ENCODE measurements at regions not wholly inside any gene's neighbourhood (a gene's known extent, or its start where the extent isn't known, plus 50 kb on each side); places are given as distances from the start of the nearest gene placed in this dataset.

GRCh38 chr1:232744847-232745246 lies 60.4 kb upstream of the MAP10 start:
- TF ChIP-seq CTCF (IDR thresholded peaks at IDR 0.05) (no peak), POLR2A (IDR thresholded peaks at IDR 0.05) (no peak)

Data from right lobe of liver (tissue), 4 donors.